HepG2 (cell line): ENCODE measurements at regions not wholly inside any gene's neighbourhood (a gene's known extent, or its start where the extent isn't known, plus 50 kb on each side); places are given as distances from the start of the nearest gene placed in this dataset.

Source experiments
- ATAC-seq: fragments of 200-7000 bp; cut with Tn5 transposase; 3 replicates; pipeline ENCODE4 v1.9.1; 2020; ENCODE audit warnings: mild to moderate bottlenecking, moderate library complexity
- BruUV-seq: library from RNA; stranded (reverse); fragments of 400-500 nt; replicated peaks from 2 replicates; lab custom pipeline; 2021; lab: Mats Ljungman, UMichigan
- CTCF ChIA-PET: fragments of 300-600 bp; formaldehyde crosslinking; extraction: SDS; loops from one replicate; lab custom pipeline; 2021; ENCODE audit warnings: low total read pairs, inconsistent platforms, low intra/inter-chr PET ratio; lab: Yijun Ruan, JAX
- POLR2A ChIA-PET: fragments of 350-600 bp; sonication (Branson Sonifier 250); formaldehyde crosslinking; loops from one replicate; lab custom pipeline; 2020; ENCODE audit warnings: antibody characterized with exemption, inconsistent platforms; lab: Yijun Ruan, JAX
- DNase-seq: peaks from one replicate; pipeline ENCODE4 v3.0.0-alpha.2; 2015; ENCODE audit warnings: low spot score
- FAIRE-seq: peaks from 3 replicates; lab custom pipeline; 2011; peaks lifted over from hg19 to GRCh38; lab: Jason Lieb, UNC
- H2AFZ ChIP-seq: one replicate; pipeline ENCODE4 v1.6.1; 2011; ENCODE audit warnings: low read length, inconsistent platforms
- H3K27ac ChIP-seq: fragments of 300-600 bp; 3 replicates; pipeline ENCODE4 v1.8.0; 2011; ENCODE audit warnings: mixed run types, mild to moderate bottlenecking, mixed read lengths, low read length, inconsistent platforms; ENCODE audit not compliant: insufficient read depth; ENCODE audit errors: extremely low read length
- H3K27me3 ChIP-seq, 2 experiments: fragments of 200-600 bp in 1 of 2; 2 replicates in 1 of 2; 3 replicates in 1 of 2; pipeline versions ENCODE4 v1.6.0 to v1.8.0; 2011; ENCODE audit warnings: low read length in 2 of 2, mild to moderate bottlenecking in 2 of 2, moderate library complexity in 2 of 2, inconsistent platforms in 1 of 2; ENCODE audit not compliant: insufficient read depth in 2 of 2, control insufficient read depth in 1 of 2
- H3K36me3 ChIP-seq, 2 experiments: fragments of 200-600 bp in 1 of 2; replicated peaks in 1 of 2; 2 replicates in 1 of 2; 3 replicates in 1 of 2; pipeline versions ENCODE4 v1.5.1 to v1.8.0; 2011; ENCODE audit warnings: low read length in 2 of 2, inconsistent platforms in 1 of 2; ENCODE audit not compliant: insufficient read depth in 2 of 2, control insufficient read depth in 1 of 2
- H3K4me1 ChIP-seq: 2 replicates; pipeline ENCODE4 v1.5.1; 2012; ENCODE audit warnings: low read length, inconsistent platforms; ENCODE audit not compliant: insufficient read depth
- H3K4me2 ChIP-seq: 2 replicates; pipeline ENCODE4 v1.6.0; 2011; ENCODE audit warnings: low read depth, low read length, inconsistent platforms
- H3K4me3 ChIP-seq, 3 experiments: fragments of 200-600 bp in 1 of 3; sonication (generic), shearing (Covaris generic) in 1 of 3; replicated peaks in 1 of 3; 2 replicates each; pipeline ENCODE4 v1.5.1; 2011 to 2016; ENCODE audit warnings: low read length in 3 of 3, inconsistent platforms in 2 of 3, low read depth in 2 of 3, mild to moderate bottlenecking in 2 of 3, control low read depth in 1 of 3, mixed read lengths in 1 of 3; ENCODE audit not compliant: insufficient read depth in 1 of 3
- H3K79me2 ChIP-seq: one replicate; pipeline ENCODE4 v1.6.1; 2011; ENCODE audit warnings: low read length, inconsistent platforms; ENCODE audit not compliant: insufficient read depth
- H3K9ac ChIP-seq: 2 replicates; pipeline ENCODE4 v1.6.0; 2011; ENCODE audit warnings: mild to moderate bottlenecking, low read depth, low read length, inconsistent platforms; ENCODE audit not compliant: insufficient read depth
- H3K9me3 ChIP-seq: 2 replicates; pipeline ENCODE4 v1.5.1; 2012; ENCODE audit warnings: mild to moderate bottlenecking, low read length
- H4K20me1 ChIP-seq: 2 replicates; pipeline ENCODE4 v1.6.0; 2011; ENCODE audit warnings: inconsistent platforms, mild to moderate bottlenecking, low read length, moderate library complexity; ENCODE audit not compliant: insufficient read depth
- DMTF1 ChIP-seq: sonication (generic); formaldehyde crosslinking; IDR thresholded peaks from 2 replicates; pipeline ENCODE4 v1.4.0; 2020; ENCODE audit warnings: mild to moderate bottlenecking, missing genetic modification reagents
- DRAP1 ChIP-seq: IDR thresholded peaks from 2 replicates; pipeline ENCODE4 v1.6.1; 2016; ENCODE audit warnings: missing genetic modification reagents, missing compliant biosample characterization
- EEA1 ChIP-seq: sonication (generic); formaldehyde crosslinking; IDR thresholded peaks from 2 replicates; pipeline ENCODE4 v1.5.1; 2020; ENCODE audit warnings: mild to moderate bottlenecking, missing genetic modification reagents, borderline replicate concordance
- GFI1 ChIP-seq: sonication (generic); formaldehyde crosslinking; IDR thresholded peaks from 2 replicates; pipeline ENCODE4 v1.5.0; 2020; ENCODE audit warnings: missing genetic modification reagents, mild to moderate bottlenecking, borderline replicate concordance
- JDP2 ChIP-seq: sonication (generic); formaldehyde crosslinking; IDR thresholded peaks from 2 replicates; pipeline ENCODE4 v1.8.1; 2022; ENCODE audit warnings: missing genetic modification reagents, borderline replicate concordance
- JUN ChIP-seq: sonication (generic); formaldehyde crosslinking; IDR thresholded peaks from 2 replicates; pipeline ENCODE4 v1.4.0; 2020; ENCODE audit warnings: mild to moderate bottlenecking, missing genetic modification reagents
- KMT2B ChIP-seq: IDR thresholded peaks from 2 replicates; pipeline ENCODE4 v1.6.1; 2016; ENCODE audit warnings: missing genetic modification reagents, missing compliant biosample characterization
- NBN ChIP-seq: fragments of 450-650 bp; conservative IDR thresholded peaks from 2 replicates; pipeline ENCODE4 v1.6.1; 2017
- ZIK1 ChIP-seq: sonication (generic); formaldehyde crosslinking; IDR thresholded peaks from 2 replicates; pipeline ENCODE4 v1.5.0; 2020; ENCODE audit warnings: mild to moderate bottlenecking, low read depth, missing genetic modification reagents, borderline replicate concordance
- ZNF17 ChIP-seq: sonication (generic); formaldehyde crosslinking; IDR thresholded peaks from 2 replicates; pipeline ENCODE4 v1.5.0; 2020; ENCODE audit warnings: mild to moderate bottlenecking, missing genetic modification reagents
- ZNF30 ChIP-seq: sonication (generic); formaldehyde crosslinking; IDR thresholded peaks from 2 replicates; pipeline ENCODE4 v1.5.0; 2020; ENCODE audit warnings: mild to moderate bottlenecking, missing genetic modification reagents
- ZNF350 ChIP-seq: sonication (generic); formaldehyde crosslinking; IDR thresholded peaks from 2 replicates; pipeline ENCODE4 v1.4.0; 2020; ENCODE audit warnings: mild to moderate bottlenecking, low read depth, missing genetic modification reagents, borderline replicate concordance
- ZNF713 ChIP-seq: sonication (generic); formaldehyde crosslinking; IDR thresholded peaks from 2 replicates; pipeline ENCODE4 v1.4.0; 2020; ENCODE audit warnings: mild to moderate bottlenecking, missing genetic modification reagents
- ZNF724P ChIP-seq: sonication (generic); formaldehyde crosslinking; IDR thresholded peaks from 2 replicates; pipeline ENCODE4 v1.8.0; 2022; ENCODE audit warnings: missing genetic modification reagents, borderline replicate concordance
- WGBS: methylation state at CpG from one replicate; pipeline ENCODE4 v1.1.6; 2017; ENCODE audit warnings: low lambda C conversion rate; 5-methylcytosine and 5-hydroxymethylcytosine counted together
- in situ Hi-C: cut with HindIII; loops from 2 replicates; pipeline ENCODE4 v1.10.0; 2017; ENCODE audit warnings: low pct_unique_long_range_greater_than_20kb; ENCODE audit not compliant: extremely low pct_ligation_motif_present
- intact Hi-C: fragments of 100-400 bp; cut with micrococcal nuclease; formaldehyde crosslinking; loops from one replicate; pipeline ENCODE4 v1.10.0; 2022; ENCODE audit not compliant: unreplicated experiment
- TF ChIP-seq, protein P1 (sequence below): sonication (generic); formaldehyde crosslinking; IDR thresholded peaks from 2 replicates; pipeline ENCODE4 v1.4.0; 2020; ENCODE audit warnings: mild to moderate bottlenecking, missing genetic modification reagents
- TF ChIP-seq, protein P2 (sequence below): sonication (generic); formaldehyde crosslinking; IDR thresholded peaks from 2 replicates; pipeline ENCODE4; 2020; ENCODE audit warnings: missing genetic modification reagents, mild to moderate bottlenecking, borderline replicate concordance

DNA sequence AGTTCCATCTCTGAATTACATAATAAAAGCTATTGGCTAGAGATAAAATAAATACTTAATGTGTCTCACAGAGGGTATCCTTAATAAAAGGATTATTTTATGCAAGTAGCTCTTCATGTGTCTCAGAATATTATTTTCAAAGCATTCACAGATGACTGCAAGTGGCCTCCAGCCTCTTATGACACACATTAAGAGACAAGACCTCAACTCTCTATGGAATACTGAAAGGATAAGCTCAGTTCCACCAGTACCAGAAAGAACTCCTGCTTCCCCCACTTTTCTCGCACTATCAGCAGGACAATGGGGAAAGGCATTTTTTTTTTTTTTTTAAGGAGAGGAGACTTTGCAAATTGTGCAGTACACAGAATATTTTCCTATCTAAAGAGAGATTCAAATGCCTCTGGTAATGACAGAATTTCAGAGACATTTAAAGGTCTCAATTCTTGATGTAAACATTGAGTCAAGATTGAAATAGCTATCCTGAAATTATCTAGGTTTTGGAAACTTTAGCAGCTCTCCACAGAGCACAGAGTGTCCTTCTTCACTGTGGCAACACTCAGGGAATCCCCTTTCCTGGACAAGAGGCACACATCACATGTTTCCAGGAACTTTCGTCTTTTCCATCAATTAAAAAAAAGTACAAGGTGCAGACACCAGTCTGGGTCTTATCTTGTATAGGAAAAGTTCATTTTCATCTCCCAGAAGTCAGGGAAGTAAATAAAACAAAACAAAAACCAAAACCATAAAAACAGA lies 122.0 kb upstream of the ANK3 start:
- Histone ChIP-seq H3K9me3 (no peaks in the 10 kb centered on the region), H3K4me1 (no peaks in the 10 kb centered on the region), H4K20me1 (no peaks in the 10 kb centered on the region), H3K4me3 (no peak overlapping the region), H3K36me3 (no peaks in the 10 kb centered on the region), H3K27ac (no peak overlapping the region), H3K9ac (no peak overlapping the region), H2AFZ (no peak overlapping the region), H3K79me2 (no peaks in the 10 kb centered on the region), H3K4me2 (no peak overlapping the region), H3K27me3 (no peaks in the 10 kb centered on the region; a peak in 1 of 5 replicates)
- ChIA-PET POLR2A (no interaction called here), CTCF (no interaction called here)
- no TSS peak for BruUV-seq
- no peak for DNase-seq
- no peak for TF ChIP-seq NBN
- no peak for TF ChIP-seq EEA1 (CRISPR knock-in tag)
- TF ChIP-seq ZIK1 (CRISPR knock-in tag) = no peak
- no peak for TF ChIP-seq KMT2B
- TF ChIP-seq ZNF724P (CRISPR knock-in tag) = no peak
- no peak for TF ChIP-seq ZNF17 (CRISPR knock-in tag)
- no peak for TF ChIP-seq DRAP1 (CRISPR knock-in tag)
- no peak for TF ChIP-seq ZNF30 (CRISPR knock-in tag)
- TF ChIP-seq DMTF1 = no peak
- TF ChIP-seq, protein P1, sequence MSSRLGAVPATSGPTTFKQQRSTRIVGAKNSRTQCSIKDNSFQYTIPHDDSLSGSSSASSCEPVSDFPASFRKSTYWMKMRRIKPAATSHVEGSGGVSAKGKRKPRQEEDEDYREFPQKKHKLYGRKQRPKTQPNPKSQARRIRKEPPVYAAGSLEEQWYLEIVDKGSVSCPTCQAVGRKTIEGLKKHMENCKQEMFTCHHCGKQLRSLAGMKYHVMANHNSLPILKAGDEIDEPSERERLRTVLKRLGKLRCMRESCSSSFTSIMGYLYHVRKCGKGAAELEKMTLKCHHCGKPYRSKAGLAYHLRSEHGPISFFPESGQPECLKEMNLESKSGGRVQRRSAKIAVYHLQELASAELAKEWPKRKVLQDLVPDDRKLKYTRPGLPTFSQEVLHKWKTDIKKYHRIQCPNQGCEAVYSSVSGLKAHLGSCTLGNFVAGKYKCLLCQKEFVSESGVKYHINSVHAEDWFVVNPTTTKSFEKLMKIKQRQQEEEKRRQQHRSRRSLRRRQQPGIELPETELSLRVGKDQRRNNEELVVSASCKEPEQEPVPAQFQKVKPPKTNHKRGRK = no peak
- TF ChIP-seq ZNF350 (CRISPR knock-in tag) = no peak
- TF ChIP-seq, protein P2, sequence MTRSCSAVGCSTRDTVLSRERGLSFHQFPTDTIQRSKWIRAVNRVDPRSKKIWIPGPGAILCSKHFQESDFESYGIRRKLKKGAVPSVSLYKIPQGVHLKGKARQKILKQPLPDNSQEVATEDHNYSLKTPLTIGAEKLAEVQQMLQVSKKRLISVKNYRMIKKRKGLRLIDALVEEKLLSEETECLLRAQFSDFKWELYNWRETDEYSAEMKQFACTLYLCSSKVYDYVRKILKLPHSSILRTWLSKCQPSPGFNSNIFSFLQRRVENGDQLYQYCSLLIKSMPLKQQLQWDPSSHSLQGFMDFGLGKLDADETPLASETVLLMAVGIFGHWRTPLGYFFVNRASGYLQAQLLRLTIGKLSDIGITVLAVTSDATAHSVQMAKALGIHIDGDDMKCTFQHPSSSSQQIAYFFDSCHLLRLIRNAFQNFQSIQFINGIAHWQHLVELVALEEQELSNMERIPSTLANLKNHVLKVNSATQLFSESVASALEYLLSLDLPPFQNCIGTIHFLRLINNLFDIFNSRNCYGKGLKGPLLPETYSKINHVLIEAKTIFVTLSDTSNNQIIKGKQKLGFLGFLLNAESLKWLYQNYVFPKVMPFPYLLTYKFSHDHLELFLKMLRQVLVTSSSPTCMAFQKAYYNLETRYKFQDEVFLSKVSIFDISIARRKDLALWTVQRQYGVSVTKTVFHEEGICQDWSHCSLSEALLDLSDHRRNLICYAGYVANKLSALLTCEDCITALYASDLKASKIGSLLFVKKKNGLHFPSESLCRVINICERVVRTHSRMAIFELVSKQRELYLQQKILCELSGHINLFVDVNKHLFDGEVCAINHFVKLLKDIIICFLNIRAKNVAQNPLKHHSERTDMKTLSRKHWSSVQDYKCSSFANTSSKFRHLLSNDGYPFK (CRISPR knock-in tag) = no peak
- TF ChIP-seq GFI1 = no peak
- TF ChIP-seq ZNF713 (CRISPR knock-in tag) = no peak
- TF ChIP-seq JUN (CRISPR knock-in tag) = no peak
- no peak for TF ChIP-seq JDP2
- WGBS = 0% methylated on average over 2 of the region's 2 CpGs
- ATAC-seq = no peak
- no peak for FAIRE-seq
- in situ Hi-C loops = no loop called here
- intact Hi-C loops = no loop called here
